ENCODE measurements at regions not wholly inside any gene's neighbourhood (a gene's known extent, or its start where the extent isn't known, plus 50 kb on each side); places are given as distances from the start of the nearest gene placed in this dataset.

DNA sequence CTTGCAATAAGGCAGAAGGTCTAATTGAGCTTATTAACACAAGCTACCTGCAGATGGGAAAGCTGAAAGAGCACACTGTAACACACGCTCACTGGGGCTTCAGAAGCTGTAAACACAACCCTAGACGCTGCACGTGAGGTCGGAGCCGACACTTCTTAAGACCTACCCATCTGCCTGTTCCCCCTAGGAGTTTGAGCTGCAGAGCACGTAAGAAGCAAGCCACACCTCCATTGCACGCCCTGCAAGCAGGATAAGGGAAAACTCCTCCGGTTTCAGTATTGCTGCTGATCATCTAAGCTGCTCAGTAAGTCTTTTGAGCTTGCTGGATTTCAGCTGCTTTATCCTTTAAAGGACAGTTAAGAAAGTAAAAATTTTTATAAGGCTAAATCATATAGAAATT is 244.0 kb upstream of the ZWINT start:
- TF ChIP-seq, protein P1, sequence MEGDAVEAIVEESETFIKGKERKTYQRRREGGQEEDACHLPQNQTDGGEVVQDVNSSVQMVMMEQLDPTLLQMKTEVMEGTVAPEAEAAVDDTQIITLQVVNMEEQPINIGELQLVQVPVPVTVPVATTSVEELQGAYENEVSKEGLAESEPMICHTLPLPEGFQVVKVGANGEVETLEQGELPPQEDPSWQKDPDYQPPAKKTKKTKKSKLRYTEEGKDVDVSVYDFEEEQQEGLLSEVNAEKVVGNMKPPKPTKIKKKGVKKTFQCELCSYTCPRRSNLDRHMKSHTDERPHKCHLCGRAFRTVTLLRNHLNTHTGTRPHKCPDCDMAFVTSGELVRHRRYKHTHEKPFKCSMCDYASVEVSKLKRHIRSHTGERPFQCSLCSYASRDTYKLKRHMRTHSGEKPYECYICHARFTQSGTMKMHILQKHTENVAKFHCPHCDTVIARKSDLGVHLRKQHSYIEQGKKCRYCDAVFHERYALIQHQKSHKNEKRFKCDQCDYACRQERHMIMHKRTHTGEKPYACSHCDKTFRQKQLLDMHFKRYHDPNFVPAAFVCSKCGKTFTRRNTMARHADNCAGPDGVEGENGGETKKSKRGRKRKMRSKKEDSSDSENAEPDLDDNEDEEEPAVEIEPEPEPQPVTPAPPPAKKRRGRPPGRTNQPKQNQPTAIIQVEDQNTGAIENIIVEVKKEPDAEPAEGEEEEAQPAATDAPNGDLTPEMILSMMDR (IDR thresholded peaks at IDR 0.05; ENCODE audit: low read depth, low read length), result no peak
- no peak for TF ChIP-seq EZH2phosphoT487 (IDR thresholded peaks at IDR 0.05; ENCODE audit: low read depth)

All from OCI-LY3 (cell line).